Common myeloid progenitor, CD34-positive (primary cell): ENCODE measurements at regions not wholly inside any gene's neighbourhood (a gene's known extent, or its start where the extent isn't known, plus 50 kb on each side); places are given as distances from the start of the nearest gene placed in this dataset.

Experiments
- CTCF ChIA-PET: fragments of 350-600 bp; sonication (Branson Sonifier 250); formaldehyde crosslinking; loops from one replicate; lab custom pipeline; 2021; ENCODE audit warnings: antibody characterized with exemption; lab: Charles Lee
- POLR2A ChIA-PET: fragments of 350-600 bp; sonication (Branson Sonifier 250); formaldehyde crosslinking; loops from one replicate; lab custom pipeline; 2021; ENCODE audit warnings: antibody characterized with exemption; lab: Charles Lee
- DNase-seq, 3 donors: peaks; one replicate each; pipeline versions ENCODE4 v3.0.0 to v3.0.0-alpha.2; 2013
- H3K27ac ChIP-seq, 2 experiments: 1 replicate in 1 of 2; 2 replicates in 1 of 2; pipeline ENCODE4 v1.7.0; 2013; ENCODE audit warnings: inconsistent platforms in 2 of 2, low read length in 2 of 2, mild to moderate bottlenecking in 2 of 2, low read depth in 1 of 2, moderate library complexity in 1 of 2; ENCODE audit not compliant: severe bottlenecking in 2 of 2, insufficient read depth in 1 of 2, poor library complexity in 1 of 2
- H3K27me3 ChIP-seq, 5 experiments: replicated peaks in 2 of 5; 1 replicate in 3 of 5; 2 replicates in 2 of 5; pipeline versions ENCODE4 v1.6.1 to v1.7.0; 2013; ENCODE audit warnings: low read length in 4 of 5, mild to moderate bottlenecking in 2 of 5, moderate library complexity in 2 of 5, inconsistent platforms in 1 of 5; ENCODE audit not compliant: insufficient read depth in 5 of 5, control insufficient read depth in 4 of 5
- H3K36me3 ChIP-seq, 4 experiments: 1 replicate in 2 of 4; 2 replicates in 2 of 4; pipeline versions ENCODE4 v1.6.1 to v1.7.0; 2013; ENCODE audit warnings: low read length in 3 of 4, control low read depth in 1 of 4, mild to moderate bottlenecking in 1 of 4; ENCODE audit not compliant: control insufficient read depth in 4 of 4, insufficient read depth in 4 of 4
- H3K4me1 ChIP-seq, 4 experiments: 1 replicate in 3 of 4; 2 replicates in 1 of 4; pipeline versions ENCODE4 v1.6.1 to v1.7.1; 2013; ENCODE audit warnings: low read length in 3 of 4, mild to moderate bottlenecking in 3 of 4, control low read depth in 1 of 4, inconsistent platforms in 1 of 4, moderate library complexity in 1 of 4; ENCODE audit not compliant: control insufficient read depth in 4 of 4, insufficient read depth in 4 of 4; ENCODE audit errors: control extremely low read depth in 1 of 4
- H3K4me3 ChIP-seq, 7 experiments: 1 replicate in 4 of 7; 2 replicates in 3 of 7; pipeline versions ENCODE4 v1.5.1 to v1.7.0; 2013; ENCODE audit warnings: mild to moderate bottlenecking in 7 of 7, low read length in 6 of 7, moderate library complexity in 6 of 7, inconsistent platforms in 2 of 7, low read depth in 2 of 7, control low read depth in 1 of 7; ENCODE audit not compliant: insufficient read depth in 4 of 7, control insufficient read depth in 1 of 7; ENCODE audit errors: extremely low read depth in 1 of 7
- H3K9me3 ChIP-seq, 5 experiments: 1 replicate in 4 of 5; 2 replicates in 1 of 5; pipeline versions ENCODE4 v1.6.1 to v1.7.1; 2013; ENCODE audit warnings: low read length in 4 of 5, mild to moderate bottlenecking in 2 of 5, inconsistent platforms in 1 of 5, low read depth in 1 of 5, moderate library complexity in 1 of 5; ENCODE audit not compliant: control insufficient read depth in 4 of 5, insufficient read depth in 2 of 5; ENCODE audit errors: control extremely low read depth in 1 of 5
- whole genome bisulfite sequencing: methylation state at CpG from one replicate; pipeline ENCODE4 v1.1.5; 2013; ENCODE audit not compliant: insufficient coverage; 5-methylcytosine and 5-hydroxymethylcytosine counted together

DNA sequence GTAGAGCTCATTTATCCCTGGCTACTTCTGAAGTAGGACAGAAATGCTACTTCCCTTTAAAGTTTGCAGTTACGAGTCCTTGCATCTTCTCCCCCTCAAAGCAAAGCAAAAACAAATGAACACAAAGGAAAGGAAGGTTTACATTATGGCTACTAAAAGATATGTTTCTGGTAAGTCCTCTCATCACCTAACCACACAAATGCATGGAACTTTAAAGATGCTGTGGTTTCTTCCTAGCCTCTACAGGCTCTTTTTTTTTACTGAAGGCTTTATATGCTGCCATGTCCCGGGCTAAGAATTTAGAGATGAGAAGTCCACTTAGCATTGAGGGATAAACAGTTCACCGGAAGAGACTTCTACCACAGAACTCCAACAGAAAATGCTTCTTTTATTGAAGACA lies 291.2 kb downstream of the SS18 start:
- Histone ChIP-seq H3K36me3 (no peaks in the 10 kb centered on the region), H3K9me3 (peaks cover 0 to 3% (median 0%) of the 10 kb centered on the region in 5 experiments), H3K27ac (no peak overlapping the region), H3K27me3 (peaks cover 0 to under 1% (median 0%) of the 10 kb centered on the region in 5 experiments), H3K4me1 (no peaks in the 10 kb centered on the region), H3K4me3 (no peak overlapping the region)
- ChIA-PET POLR2A (no interaction called here), CTCF (no interaction called here)
- WGBS = no CpG with 5 or more reads among the region's 3 CpGs
- DNase-seq = no peak

- Histone ChIP-seq H3K4me3 (no peak overlapping the region), H3K9me3 (peaks cover 0 to 3% (median 0%) of the 10 kb centered on the region in 5 experiments), H3K36me3 (no peaks in the 10 kb centered on the region), H3K4me1 (no peaks in the 10 kb centered on the region), H3K27ac (no peak overlapping the region), H3K27me3 (peaks cover 0 to 2% (median 0%) of the 10 kb centered on the region in 5 experiments)
- no peak for DNase-seq
- POLR2A ChIA-PET = no interaction called here
- WGBS = 87% methylated on average over 2 of the region's 4 CpGs
- CTCF ChIA-PET = no interaction called here
These were observed 292.4 kb downstream of the SS18 start for GRCh38 chr18:25798046-25798445.

- Histone ChIP-seq H3K27me3 (peaks cover 0 to 2% (median 0%) of the 10 kb centered on the region in 5 experiments), H3K4me1 (no peaks in the 10 kb centered on the region), H3K27ac (no peak overlapping the region), H3K36me3 (no peaks in the 10 kb centered on the region), H3K4me3 (no peak overlapping the region), H3K9me3 (no peaks in the 10 kb centered on the region)
- 93% methylated on average over 10 of the region's 10 CpGs for WGBS
- ChIA-PET POLR2A (no interaction called here), CTCF (no interaction called here)
- DNase-seq = no peak
These were observed 295.2 kb downstream of the SS18 start for GRCh38 chr18:25795213-25795612.

- WGBS = 100% methylated on average over 4 of the region's 5 CpGs
- H3K4me3 ChIP-seq = no peak overlapping the region
These were observed 303.1 kb downstream of the SS18 start for GRCh38 chr18:25787276-25787675.

GRCh38 chr18:25786758-25787157 lies 303.7 kb downstream of the SS18 start:
- POLR2A ChIA-PET = no interaction called here
- H3K27ac ChIP-seq = no peak overlapping the region
- 100% methylated on average over 1 of the region's 2 CpGs for WGBS

More at GRCh38 chr18:25787276-25787675, 303.1 kb downstream of the SS18 start:
- no peaks in the 10 kb centered on the region for H3K4me1 ChIP-seq
- CTCF ChIA-PET = no interaction called here
- POLR2A ChIA-PET = no interaction called here
- no peaks in the 10 kb centered on the region for H3K36me3 ChIP-seq
- no peak for DNase-seq
- peaks cover 0 to 2% (median 0%) of the 10 kb centered on the region in 5 experiments for H3K27me3 ChIP-seq
- H3K9me3 ChIP-seq = no peaks in the 10 kb centered on the region
- no peak overlapping the region for H3K27ac ChIP-seq

DNA sequence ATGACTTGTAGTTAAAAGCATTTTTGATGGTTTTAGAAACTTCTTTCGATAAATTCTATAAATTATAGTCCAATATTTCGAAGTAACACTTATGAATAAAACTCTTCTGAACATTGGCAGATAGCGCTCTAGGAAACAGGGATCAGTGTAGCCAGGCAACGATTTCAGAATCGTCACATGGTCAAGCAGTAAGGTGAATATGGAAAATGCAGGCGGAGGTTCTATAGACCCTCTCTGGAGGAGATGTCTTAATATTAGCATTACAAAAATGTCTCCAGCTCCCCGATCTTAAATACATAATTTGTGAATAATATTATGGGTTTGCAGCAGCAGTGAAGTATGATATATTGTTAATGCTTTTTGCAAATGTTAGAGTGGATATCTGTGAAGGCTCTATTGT lies 310.3 kb downstream of the SS18 start:
- CTCF ChIA-PET = no interaction called here
- POLR2A ChIA-PET = interaction anchor here (0.5 kb wide), 1 partner anchor 73 kb away, joined by 6 read pairs; no protein-coding TSS in a partner anchor

More at GRCh38 chr18:25786758-25787157, 303.7 kb downstream of the SS18 start:
- Histone ChIP-seq H3K9me3 (no peaks in the 10 kb centered on the region), H3K27me3 (peaks cover 0 to 2% (median 0%) of the 10 kb centered on the region in 5 experiments), H3K4me1 (no peaks in the 10 kb centered on the region), H3K4me3 (no peak overlapping the region), H3K36me3 (no peaks in the 10 kb centered on the region)
- CTCF ChIA-PET = no interaction called here
- DNase-seq = no peak

GRCh38 chr18:25771796-25772195 lies 318.6 kb downstream of the SS18 start:
- H3K36me3 ChIP-seq = no peaks in the 10 kb centered on the region
- ChIA-PET CTCF (no interaction called here), POLR2A (no interaction called here)
- H3K4me1 ChIP-seq = no peaks in the 10 kb centered on the region
- no peak for DNase-seq
- no peaks in the 10 kb centered on the region for H3K27me3 ChIP-seq
- 100% methylated on average over 1 of the region's 3 CpGs for WGBS
- H3K9me3 ChIP-seq = peaks cover 0 to 3% (median 0%) of the 10 kb centered on the region in 5 experiments
- H3K27ac ChIP-seq = no peak overlapping the region
- H3K4me3 ChIP-seq = no peak overlapping the region

More for the DNA sequence above, 310.3 kb downstream of the SS18 start:
- no peaks in the 10 kb centered on the region for H3K36me3 ChIP-seq
- no peak overlapping the region for H3K4me3 ChIP-seq
- no peaks in the 10 kb centered on the region for H3K4me1 ChIP-seq
- no peaks in the 10 kb centered on the region for H3K9me3 ChIP-seq
- H3K27me3 ChIP-seq = peaks cover 0 to 2% (median 0%) of the 10 kb centered on the region in 5 experiments
- no peak overlapping the region for H3K27ac ChIP-seq
- no CpG with 5 or more reads among the region's 7 CpGs for WGBS
- DNase-seq = no peak
